GM06990 (cell line): ENCODE measurements at regions not wholly inside any gene's neighbourhood (a gene's known extent, or its start where the extent isn't known, plus 50 kb on each side); places are given as distances from the start of the nearest gene placed in this dataset.
"Not testable (repeated sequence)": the region's sequence is repeated elsewhere in the genome, so short reads cannot be mapped to it uniquely, and the experiment has no call there.

ENCODE experiments used
- DNase-seq: peaks from one replicate; pipeline ENCODE4 v3.0.0-alpha.2; 2011; ENCODE audit not compliant: insufficient read length; ENCODE audit errors: extremely low read depth
- H3K27me3 ChIP-seq: replicated peaks from 2 replicates; pipeline ENCODE4 v1.6.0; 2011; ENCODE audit warnings: low read length; ENCODE audit not compliant: control insufficient read depth, insufficient read depth
- H3K36me3 ChIP-seq: 2 replicates; pipeline ENCODE4 v1.5.1; 2011; ENCODE audit warnings: low read length; ENCODE audit not compliant: control insufficient read depth, insufficient read depth
- H3K4me3 ChIP-seq: replicated peaks from 2 replicates; pipeline ENCODE4 v1.5.1; 2011; ENCODE audit warnings: low read depth, mild to moderate bottlenecking, control low read depth, low read length
- CTCF ChIP-seq: IDR thresholded peaks from 2 replicates; pipeline ENCODE4 v1.5.1; 2011; ENCODE audit warnings: low read length, control low read depth, mild to moderate bottlenecking, inconsistent platforms; ENCODE audit not compliant: insufficient read depth, poor library complexity, severe bottlenecking

GRCh38 chr10:32204606-32205005, 142.4 kb downstream of the EPC1 start:
- no peaks in the 10 kb centered on the region for H3K36me3 ChIP-seq
- TF ChIP-seq CTCF = no peak
- no peaks in the 10 kb centered on the region for H3K27me3 ChIP-seq
- DNase-seq = no peak
- no peak overlapping the region for H3K4me3 ChIP-seq

DNA sequence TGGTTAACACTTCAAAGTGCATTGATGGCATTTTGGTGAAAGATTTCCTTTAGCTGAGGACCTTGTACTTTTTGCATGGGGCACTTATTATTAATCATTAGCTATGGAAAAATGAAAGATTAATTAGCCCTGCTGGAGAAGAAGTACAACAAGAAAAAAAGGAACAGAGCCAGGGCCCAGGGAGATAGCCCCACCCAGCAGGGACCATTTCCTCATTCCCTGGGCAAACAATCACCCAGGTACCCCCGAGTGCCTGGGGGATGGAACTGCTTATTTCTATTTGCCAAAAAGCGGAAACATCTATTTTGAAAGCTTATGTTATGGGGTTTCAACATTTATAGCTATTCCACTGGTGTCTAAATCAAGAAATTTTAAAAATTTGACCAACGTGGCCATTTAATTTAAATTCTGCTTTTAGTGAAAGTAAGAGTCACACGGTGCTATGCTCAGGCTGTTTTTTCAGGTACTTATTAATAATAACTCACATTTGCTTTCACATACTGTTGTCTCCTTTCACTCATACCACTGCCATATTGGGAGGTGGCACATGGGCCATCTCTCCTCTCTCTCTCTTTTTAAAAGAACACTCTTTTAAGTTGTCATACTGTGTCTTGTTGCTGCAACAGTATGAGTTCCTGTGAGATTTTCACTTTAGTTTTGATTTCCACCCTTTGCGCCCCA, 143.6 kb upstream of the KIF5B start:
- Histone ChIP-seq H3K4me3 (no peak overlapping the region), H3K27me3 (no peaks in the 10 kb centered on the region), H3K36me3 (no peaks in the 10 kb centered on the region)
- no peak for TF ChIP-seq CTCF
- DNase-seq = no peak

- no peaks in the 10 kb centered on the region for H3K36me3 ChIP-seq
- no peak for TF ChIP-seq CTCF
- DNase-seq = no peak
- no peak overlapping the region for H3K4me3 ChIP-seq
- H3K27me3 ChIP-seq = no peaks in the 10 kb centered on the region
Measured at GRCh38 chr10:32197423-32197822, 141.2 kb upstream of the KIF5B start.

DNA sequence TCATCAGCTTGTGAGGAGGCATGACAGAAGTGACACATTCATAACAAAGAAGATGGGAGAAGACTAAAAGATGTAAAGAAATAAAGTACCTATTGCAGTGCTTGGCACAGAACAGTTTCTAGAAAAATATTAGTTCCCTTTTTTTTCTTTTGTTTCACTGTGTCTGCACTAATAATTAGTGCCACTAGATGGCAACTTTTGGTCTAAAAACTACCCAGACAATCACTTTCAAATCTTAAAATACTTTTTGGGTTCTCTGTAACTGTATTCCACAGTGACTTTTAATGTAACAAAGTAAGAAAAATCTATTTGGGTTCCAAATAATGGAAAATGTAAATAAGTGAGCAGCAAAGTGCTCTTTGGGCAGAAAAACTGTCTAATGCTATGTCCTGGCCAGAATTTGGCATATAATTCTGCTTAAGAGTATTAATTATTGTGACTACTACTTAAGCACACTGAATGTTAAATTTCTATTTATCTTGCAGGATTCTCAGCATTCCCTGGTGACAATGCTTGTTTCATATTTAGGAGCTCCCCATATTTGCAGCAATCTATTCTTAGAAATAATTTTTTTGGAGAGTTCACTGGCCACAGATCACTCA, 134.8 kb upstream of the KIF5B start:
- H3K27me3 ChIP-seq = no peaks in the 10 kb centered on the region
- H3K4me3 ChIP-seq = no peak overlapping the region
- DNase-seq = peak; percentile 31
- peak; percentile 61 for TF ChIP-seq CTCF
- no peaks in the 10 kb centered on the region for H3K36me3 ChIP-seq

DNA sequence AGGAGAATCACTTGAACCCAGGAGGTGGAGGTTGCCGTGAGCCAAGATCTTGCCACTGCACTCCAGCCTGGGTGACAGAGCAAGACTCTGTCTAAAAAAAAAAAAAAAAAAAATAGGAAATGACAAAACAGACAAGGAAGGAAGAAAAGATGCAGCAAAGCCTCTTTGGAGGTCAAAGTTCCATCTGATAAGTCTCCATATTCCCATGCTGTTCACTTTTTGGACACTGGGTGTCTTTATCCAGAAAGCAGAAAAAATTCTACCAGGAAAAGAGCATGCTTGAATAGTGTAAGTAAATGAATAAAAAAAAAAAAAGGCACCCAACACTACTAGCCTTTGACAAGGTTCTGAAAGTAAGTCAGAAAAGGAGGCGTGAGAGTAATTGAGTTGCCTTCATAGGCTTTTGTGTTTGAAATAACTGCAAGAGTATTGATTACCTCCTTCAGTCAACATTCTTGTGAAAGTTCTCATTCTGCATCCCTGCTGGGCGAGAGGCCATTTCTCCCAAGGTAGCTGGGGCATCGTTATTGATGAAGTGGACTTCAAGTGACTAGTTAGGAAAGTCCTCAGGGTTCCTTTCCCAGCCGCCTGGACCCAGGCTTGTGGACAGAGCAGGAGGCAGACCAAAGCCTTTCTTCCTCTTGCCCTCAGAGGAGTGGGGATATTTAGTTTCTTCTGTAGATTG, 133.3 kb upstream of the KIF5B start:
- Histone ChIP-seq H3K4me3 (no peak overlapping the region), H3K36me3 (no peaks in the 10 kb centered on the region), H3K27me3 (no peaks in the 10 kb centered on the region)
- no peak for TF ChIP-seq CTCF
- no peak for DNase-seq

DNA sequence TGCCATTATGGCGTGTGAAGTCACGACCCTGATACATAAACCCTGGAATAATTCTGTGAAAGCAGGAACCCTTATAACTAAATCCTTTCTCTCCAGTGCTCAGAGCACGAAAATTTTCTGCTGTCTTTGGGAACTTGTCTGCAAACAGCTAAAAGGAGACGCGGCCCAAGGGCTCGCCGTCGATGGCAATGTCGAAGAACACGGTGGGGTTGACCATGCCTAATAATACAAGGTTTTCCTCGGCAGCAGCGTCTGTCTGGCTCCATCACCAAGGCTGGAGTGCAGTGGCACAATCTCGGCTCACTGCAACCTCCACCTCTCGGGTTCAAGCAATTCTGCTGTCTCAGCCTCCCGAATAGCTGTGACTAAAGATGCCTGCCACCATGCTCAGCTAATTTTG, 132.4 kb upstream of the KIF5B start:
- H3K27me3 ChIP-seq, DNase-seq, H3K4me3 ChIP-seq, H3K36me3 ChIP-seq: not testable (repeated sequence)
